Glutamatergic neuron (in vitro differentiated cells): ENCODE measurements at regions not wholly inside any gene's neighbourhood (a gene's known extent, or its start where the extent isn't known, plus 50 kb on each side); places are given as distances from the start of the nearest gene placed in this dataset.
"Not testable (repeated sequence)": the region's sequence is repeated elsewhere in the genome, so short reads cannot be mapped to it uniquely, and the experiment has no call there.

Experiments
- DNase-seq: peaks from one replicate; pipeline ENCODE4 v3.0.0; 2022
- H3K27ac Mint-ChIP-seq: one replicate; pipeline ENCODE4 v1.8.0; 2020; ENCODE audit warnings: mild to moderate bottlenecking, mixed read lengths, inconsistent platforms; ENCODE audit not compliant: unreplicated experiment
- H3K27me3 Mint-ChIP-seq: one replicate; pipeline ENCODE4 v1.8.0; 2020; ENCODE audit warnings: mild to moderate bottlenecking, moderate library complexity, mixed read lengths, inconsistent platforms; ENCODE audit not compliant: unreplicated experiment
- H3K36me3 Mint-ChIP-seq: one replicate; pipeline ENCODE4 v1.8.0; 2020; ENCODE audit warnings: mild to moderate bottlenecking, mixed read lengths, inconsistent platforms; ENCODE audit not compliant: unreplicated experiment
- H3K4me1 Mint-ChIP-seq: one replicate; pipeline ENCODE4 v1.8.0; 2020; ENCODE audit warnings: mild to moderate bottlenecking, low read depth, mixed read lengths, inconsistent platforms; ENCODE audit not compliant: unreplicated experiment
- H3K4me3 Mint-ChIP-seq: one replicate; pipeline ENCODE4 v1.8.0; 2020; ENCODE audit warnings: mild to moderate bottlenecking, mixed read lengths, inconsistent platforms; ENCODE audit not compliant: unreplicated experiment
- H3K9me3 Mint-ChIP-seq: one replicate; pipeline ENCODE4 v1.8.0; 2020; ENCODE audit warnings: mild to moderate bottlenecking, moderate library complexity, mixed read lengths, inconsistent platforms; ENCODE audit not compliant: unreplicated experiment
- TF ChIP-seq, protein P1 (sequence below): fragments of 200-600 bp; sonication (generic); IDR thresholded peaks from one replicate; pipeline ENCODE4 v1.5.0; 2021; ENCODE audit not compliant: partially characterized antibody, unreplicated experiment

DNA sequence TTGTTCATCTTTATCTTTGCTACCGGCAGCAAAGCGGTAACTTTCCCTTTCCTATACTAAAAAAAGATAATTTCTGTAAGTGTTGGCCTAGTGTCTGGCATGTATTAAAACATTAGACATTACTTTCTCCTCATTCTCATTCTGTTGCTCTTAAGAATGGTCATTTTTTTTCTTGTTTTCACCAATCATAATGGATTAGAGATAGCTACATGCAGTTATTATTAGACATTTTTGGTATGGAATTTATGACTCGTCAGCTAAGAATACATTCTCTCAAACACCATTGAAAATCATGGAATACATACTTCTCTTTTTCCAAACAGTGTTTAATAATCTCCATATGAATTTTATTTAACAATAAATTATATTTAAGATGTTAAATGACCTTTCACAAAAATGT lies 1154.6 kb downstream of the BRINP3 start:
- no peaks in the 10 kb centered on the region for H3K27me3 Mint-ChIP-seq
- no peak overlapping the region for H3K27ac Mint-ChIP-seq
- no peak for DNase-seq
- H3K9me3 Mint-ChIP-seq = peaks cover 3% of the 10 kb centered on the region
- H3K4me3 Mint-ChIP-seq = no peak overlapping the region
- H3K4me1 Mint-ChIP-seq = no peaks in the 10 kb centered on the region
- TF ChIP-seq, protein P1, sequence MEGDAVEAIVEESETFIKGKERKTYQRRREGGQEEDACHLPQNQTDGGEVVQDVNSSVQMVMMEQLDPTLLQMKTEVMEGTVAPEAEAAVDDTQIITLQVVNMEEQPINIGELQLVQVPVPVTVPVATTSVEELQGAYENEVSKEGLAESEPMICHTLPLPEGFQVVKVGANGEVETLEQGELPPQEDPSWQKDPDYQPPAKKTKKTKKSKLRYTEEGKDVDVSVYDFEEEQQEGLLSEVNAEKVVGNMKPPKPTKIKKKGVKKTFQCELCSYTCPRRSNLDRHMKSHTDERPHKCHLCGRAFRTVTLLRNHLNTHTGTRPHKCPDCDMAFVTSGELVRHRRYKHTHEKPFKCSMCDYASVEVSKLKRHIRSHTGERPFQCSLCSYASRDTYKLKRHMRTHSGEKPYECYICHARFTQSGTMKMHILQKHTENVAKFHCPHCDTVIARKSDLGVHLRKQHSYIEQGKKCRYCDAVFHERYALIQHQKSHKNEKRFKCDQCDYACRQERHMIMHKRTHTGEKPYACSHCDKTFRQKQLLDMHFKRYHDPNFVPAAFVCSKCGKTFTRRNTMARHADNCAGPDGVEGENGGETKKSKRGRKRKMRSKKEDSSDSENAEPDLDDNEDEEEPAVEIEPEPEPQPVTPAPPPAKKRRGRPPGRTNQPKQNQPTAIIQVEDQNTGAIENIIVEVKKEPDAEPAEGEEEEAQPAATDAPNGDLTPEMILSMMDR = no peak
- no peaks in the 10 kb centered on the region for H3K36me3 Mint-ChIP-seq

DNA sequence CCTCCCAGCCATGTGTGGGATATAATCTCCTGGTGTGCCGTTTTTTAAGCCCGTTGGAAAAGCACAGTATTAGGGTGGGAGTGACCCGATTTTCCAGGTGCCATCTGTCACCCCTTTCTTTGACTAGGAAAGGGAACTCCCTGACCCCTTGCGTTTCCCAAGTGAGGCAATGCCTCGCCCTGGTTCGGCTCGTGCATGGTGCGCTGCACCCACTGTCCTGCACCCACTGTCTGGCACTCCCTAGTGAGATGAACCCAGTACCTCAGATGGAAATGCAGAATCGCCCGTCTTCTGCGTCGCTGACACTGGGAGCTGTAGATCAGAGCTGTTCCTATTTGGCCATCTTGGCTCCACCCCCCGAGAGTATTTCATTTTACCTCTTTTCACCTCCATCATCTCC lies 1146.6 kb downstream of the BRINP3 start:
- not testable (repeated sequence) for H3K27ac Mint-ChIP-seq, H3K4me3 Mint-ChIP-seq, DNase-seq, H3K27me3 Mint-ChIP-seq, H3K9me3 Mint-ChIP-seq, H3K36me3 Mint-ChIP-seq, H3K4me1 Mint-ChIP-seq

DNA sequence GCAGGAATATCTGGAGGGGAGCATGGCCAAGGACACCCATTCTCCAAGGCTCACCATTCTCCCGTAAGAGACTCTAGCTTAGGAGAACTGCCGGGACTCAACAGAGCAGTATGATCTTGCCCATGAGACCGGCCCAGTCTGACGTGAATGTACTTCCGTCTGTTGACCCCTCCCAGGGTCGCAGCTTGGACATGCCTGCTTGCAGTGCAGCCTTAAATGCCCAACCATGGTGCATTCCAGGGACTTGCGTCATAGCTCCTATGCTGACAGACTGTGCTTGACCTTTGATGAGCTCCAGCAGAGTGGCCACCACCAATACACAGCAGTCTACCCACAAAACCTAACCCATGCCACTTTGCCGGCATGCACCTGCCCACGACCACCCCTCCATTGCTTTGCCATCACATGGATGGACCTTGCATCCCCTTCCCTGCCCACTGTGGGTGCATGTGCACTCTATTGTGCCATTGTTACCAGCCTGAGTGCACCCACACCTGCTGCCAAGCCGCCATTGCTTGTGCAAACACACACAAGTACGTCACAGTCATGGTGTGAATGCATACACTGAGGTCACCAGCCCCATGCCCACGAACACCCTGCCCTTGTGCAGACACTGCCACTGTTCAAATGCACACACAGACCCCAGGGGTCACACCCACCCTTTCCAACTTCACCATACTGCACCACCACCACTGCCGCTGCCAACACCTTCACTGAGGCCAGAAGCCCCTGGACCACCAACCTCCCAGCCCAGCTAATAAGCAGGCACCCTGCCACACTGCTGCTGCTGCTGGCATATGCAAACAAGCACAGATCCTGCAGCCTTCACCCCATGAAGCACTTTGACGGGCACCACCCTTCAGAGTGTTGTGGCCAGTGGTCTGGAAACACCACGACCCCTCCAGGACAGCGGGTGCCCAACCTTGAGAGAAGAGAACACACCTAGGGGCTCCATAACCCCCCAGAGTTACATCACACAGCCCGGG lies 1141.3 kb downstream of the BRINP3 start:
- Mint-ChIP-seq H3K36me3 (no peaks in the 10 kb centered on the region), H3K27ac (no peak overlapping the region), H3K4me3 (no peak overlapping the region), H3K9me3 (no peaks in the 10 kb centered on the region), H3K27me3 (no peaks in the 10 kb centered on the region), H3K4me1 (no peaks in the 10 kb centered on the region)
- TF ChIP-seq, protein P1 = no peak
- DNase-seq = no peak

DNA sequence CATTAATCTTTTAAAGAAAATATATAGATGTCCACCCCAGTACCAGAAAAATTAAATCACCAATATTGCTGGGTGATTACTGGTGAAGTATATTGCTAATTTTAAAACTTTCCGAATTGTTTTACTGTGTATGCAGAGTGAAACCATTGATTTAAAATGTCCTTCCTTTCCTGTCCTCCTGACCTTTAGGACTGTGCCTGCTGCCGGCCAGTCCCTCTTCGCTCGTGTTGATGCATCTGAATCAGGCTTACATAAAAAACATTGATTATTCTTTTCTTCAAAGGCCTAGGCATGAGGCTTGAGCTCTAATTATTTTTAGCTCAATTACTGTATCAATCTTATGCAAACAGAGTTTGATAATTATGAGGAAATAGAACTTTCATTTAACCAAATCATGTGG lies 1128.1 kb downstream of the BRINP3 start:
- H3K27me3 Mint-ChIP-seq = no peaks in the 10 kb centered on the region
- no peak overlapping the region for H3K4me3 Mint-ChIP-seq
- TF ChIP-seq, protein P1 = no peak
- no peak for DNase-seq
- H3K36me3 Mint-ChIP-seq = no peaks in the 10 kb centered on the region
- no peaks in the 10 kb centered on the region for H3K9me3 Mint-ChIP-seq
- no peak overlapping the region for H3K27ac Mint-ChIP-seq
- H3K4me1 Mint-ChIP-seq = no peaks in the 10 kb centered on the region

DNA sequence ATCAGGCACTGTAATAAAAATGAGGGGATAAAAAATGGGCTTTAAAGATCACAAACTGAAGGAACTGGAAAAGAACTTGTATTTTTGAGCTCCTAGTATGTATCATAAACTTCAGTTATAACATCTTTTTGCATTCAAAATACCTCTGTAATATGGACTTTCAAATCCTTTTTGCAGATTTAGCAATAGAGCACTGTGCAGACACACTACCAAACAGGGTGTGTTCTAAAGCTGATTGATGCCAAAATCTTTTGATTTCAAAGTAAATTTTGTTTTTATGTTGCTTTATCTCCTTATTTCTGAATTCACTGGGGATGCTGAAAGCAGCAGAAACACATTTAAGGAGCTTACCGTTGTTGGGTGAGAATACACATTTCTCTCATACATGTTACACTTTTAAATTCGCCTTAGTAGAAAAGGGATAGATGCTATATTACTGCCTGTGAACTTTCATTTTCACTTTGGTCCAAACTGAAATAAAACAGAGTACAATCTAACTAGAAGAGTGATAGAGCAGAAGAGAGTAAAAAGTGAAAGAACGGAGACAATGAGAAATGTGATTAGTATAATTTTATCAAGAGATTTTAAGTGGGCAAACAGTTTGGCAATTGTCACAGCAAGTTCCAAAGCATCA lies 1126.6 kb downstream of the BRINP3 start:
- Mint-ChIP-seq H3K4me1 (no peaks in the 10 kb centered on the region), H3K27me3 (no peaks in the 10 kb centered on the region), H3K36me3 (no peaks in the 10 kb centered on the region), H3K4me3 (no peak overlapping the region), H3K27ac (no peak overlapping the region), H3K9me3 (no peaks in the 10 kb centered on the region)
- TF ChIP-seq, protein P1 = no peak
- no peak for DNase-seq
